H1 (cell line): ENCODE measurements at regions not wholly inside any gene's neighbourhood (a gene's known extent, or its start where the extent isn't known, plus 50 kb on each side); places are given as distances from the start of the nearest gene placed in this dataset.

Experiments used
- CTCF ChIA-PET: fragments of 300-600 bp; sonication (Branson Sonifier 250); formaldehyde crosslinking; loops from one replicate; lab custom pipeline; 2021; ENCODE audit not compliant: partially characterized antibody; lab: Charles Lee
- POLR2A ChIA-PET: fragments of 300-600 bp; sonication (Branson Sonifier 250); formaldehyde crosslinking; loops from one replicate; lab custom pipeline; 2021; ENCODE audit warnings: inconsistent platforms; ENCODE audit not compliant: partially characterized antibody; lab: Charles Lee
- DNase-seq, 2 experiments: peaks; one replicate each; pipeline versions ENCODE4 v3.0.0 to v3.0.0-alpha.2; 2010 to 2022; ENCODE audit warnings: low spot score in 2 of 2, low read depth in 1 of 2, mixed read lengths in 1 of 2
- FAIRE-seq: peaks from 2 replicates; lab custom pipeline; 2011; peaks lifted over from hg19 to GRCh38; lab: Jason Lieb, UNC
- H2AFZ ChIP-seq: 2 replicates; pipeline ENCODE4 v1.8.1; 2012; ENCODE audit warnings: low read length, inconsistent platforms
- H2AK5ac ChIP-seq: 2 replicates; pipeline ENCODE4 v1.6.1; 2013; ENCODE audit warnings: low read depth, low read length
- H2BK120ac ChIP-seq: replicated peaks from 2 replicates; pipeline ENCODE3; 2013; ENCODE audit warnings: low read depth, low read length, inconsistent platforms
- H2BK12ac ChIP-seq: 2 replicates; pipeline ENCODE4 v1.6.1; 2013; ENCODE audit warnings: low read depth, low read length
- H2BK15ac ChIP-seq: 2 replicates; pipeline ENCODE4 v1.6.1; 2013; ENCODE audit warnings: low read length
- H2BK20ac ChIP-seq: 2 replicates; pipeline ENCODE4 v1.6.1; 2013; ENCODE audit warnings: low read length
- H2BK5ac ChIP-seq: 2 replicates; pipeline ENCODE4 v1.6.1; 2013; ENCODE audit warnings: low read depth, low read length
- H3K14ac ChIP-seq: 2 replicates; pipeline ENCODE4 v1.6.1; 2013; ENCODE audit warnings: inconsistent platforms; ENCODE audit not compliant: insufficient read length
- H3K18ac ChIP-seq: 2 replicates; pipeline ENCODE4 v1.6.1; 2013; ENCODE audit warnings: low read length; ENCODE audit errors: extremely low read depth
- H3K23ac ChIP-seq: 2 replicates; pipeline ENCODE4 v1.6.1; 2013; ENCODE audit warnings: inconsistent platforms; ENCODE audit not compliant: insufficient read length
- H3K23me2 ChIP-seq: 2 replicates; pipeline ENCODE4 v1.6.1; 2013; ENCODE audit warnings: low read depth, low read length
- H3K27ac ChIP-seq: 2 replicates; pipeline ENCODE4 v1.6.1; 2011; ENCODE audit warnings: low read depth, low read length, inconsistent platforms
- H3K27me3 ChIP-seq, 4 experiments: replicated peaks in 1 of 4; 1 replicate in 1 of 4; 2 replicates in 3 of 4; pipeline versions ENCODE4 v1.6.1 to v1.8.1; 2011 to 2013; ENCODE audit warnings: low read length in 3 of 4, mild to moderate bottlenecking in 3 of 4, inconsistent platforms in 2 of 4, mixed read lengths in 2 of 4, moderate library complexity in 1 of 4; ENCODE audit not compliant: control insufficient read depth in 3 of 4, insufficient read depth in 3 of 4; ENCODE audit errors: extremely low read depth in 1 of 4
- H3K36me3 ChIP-seq, 4 experiments: 2 replicates each; pipeline versions ENCODE4 v1.6.1 to v1.8.1; 2011 to 2013; ENCODE audit warnings: mild to moderate bottlenecking in 4 of 4, low read length in 3 of 4, moderate library complexity in 2 of 4, control low read depth in 1 of 4, inconsistent platforms in 1 of 4; ENCODE audit not compliant: insufficient read depth in 4 of 4, control insufficient read depth in 2 of 4
- H3K4ac ChIP-seq: replicated peaks from 2 replicates; pipeline ENCODE3; 2013; ENCODE audit warnings: low read length, low read depth, mixed read lengths, inconsistent platforms; ENCODE audit not compliant: insufficient read length
- H3K4me1 ChIP-seq, 4 experiments: replicated peaks in 1 of 4; 1 replicate in 1 of 4; 2 replicates in 3 of 4; pipeline versions ENCODE4 v1.6.1 to v1.8.1; 2011 to 2013; ENCODE audit warnings: low read length in 3 of 4, inconsistent platforms in 2 of 4, mixed read lengths in 1 of 4; ENCODE audit not compliant: insufficient read depth in 4 of 4, control insufficient read depth in 3 of 4
- H3K4me2 ChIP-seq, 2 experiments: 2 replicates each; pipeline versions ENCODE4 v1.6.1 to v1.8.1; 2011 to 2013; ENCODE audit warnings: low read depth in 2 of 2, low read length in 2 of 2, control low read depth in 1 of 2, inconsistent platforms in 1 of 2, mild to moderate bottlenecking in 1 of 2; ENCODE audit not compliant: insufficient read depth in 1 of 2
- H3K4me3 ChIP-seq, 4 experiments: fragments of 200-600, 300-600 bp in 1 of 4; sonication (generic), shearing (Covaris generic), sonication (Bioruptor Twin) in 1 of 4; 2 replicates each; pipeline versions ENCODE4 v1.5.1 to v1.8.1; 2011 to 2016; ENCODE audit warnings: low read length in 4 of 4, low read depth in 3 of 4, control low read depth in 2 of 4, inconsistent platforms in 2 of 4, mild to moderate bottlenecking in 2 of 4, mixed read lengths in 1 of 4, moderate library complexity in 1 of 4; ENCODE audit not compliant: insufficient read depth in 2 of 4; ENCODE audit errors: extremely low read depth in 1 of 4
- H3K56ac ChIP-seq: replicated peaks from 2 replicates; pipeline ENCODE3; 2013; ENCODE audit warnings: low read depth, mild to moderate bottlenecking, mixed read lengths, low read length, inconsistent platforms; ENCODE audit not compliant: insufficient read length
- H3K79me1 ChIP-seq: 2 replicates; pipeline ENCODE4 v1.6.1; 2013; ENCODE audit warnings: low read depth, low read length, control low read depth
- H3K79me2 ChIP-seq, 2 experiments: 2 replicates each; pipeline versions ENCODE4 v1.6.1 to v1.8.1; 2012 to 2013; ENCODE audit warnings: low read length in 2 of 2, mild to moderate bottlenecking in 2 of 2, inconsistent platforms in 1 of 2; ENCODE audit not compliant: insufficient read depth in 2 of 2, control insufficient read depth in 1 of 2
- H3K9ac ChIP-seq, 4 experiments: replicated peaks in 1 of 4; 1 replicate in 1 of 4; 2 replicates in 3 of 4; pipeline versions ENCODE4 v1.6.1 to v1.8.1; 2011 to 2013; ENCODE audit warnings: low read depth in 3 of 4, low read length in 3 of 4, control low read depth in 2 of 4, mild to moderate bottlenecking in 2 of 4, moderate library complexity in 2 of 4, inconsistent platforms in 1 of 4; ENCODE audit errors: extremely low read depth in 1 of 4
- H3K9me3 ChIP-seq, 2 experiments: 2 replicates each; pipeline versions ENCODE4 v1.6.1 to v1.8.1; 2012 to 2013; ENCODE audit warnings: mild to moderate bottlenecking in 2 of 2, moderate library complexity in 2 of 2, control low read depth in 1 of 2, inconsistent platforms in 1 of 2, low read depth in 1 of 2, low read length in 1 of 2, mixed read lengths in 1 of 2; ENCODE audit not compliant: insufficient read depth in 2 of 2
- H4K20me1 ChIP-seq, 2 experiments: replicated peaks in 1 of 2; 2 replicates each; pipeline versions ENCODE3 to v1.8.1; 2011 to 2013; ENCODE audit warnings: inconsistent platforms in 2 of 2, low read length in 2 of 2, mild to moderate bottlenecking in 1 of 2; ENCODE audit not compliant: insufficient read depth in 2 of 2, control insufficient read depth in 1 of 2
- H4K5ac ChIP-seq: 2 replicates; pipeline ENCODE4 v1.6.1; 2013; ENCODE audit warnings: low read length, low read depth, mixed read lengths, inconsistent platforms; ENCODE audit not compliant: insufficient read length
- H4K8ac ChIP-seq: 2 replicates; pipeline ENCODE4 v1.8.0; 2013; ENCODE audit warnings: mild to moderate bottlenecking, moderate library complexity, low read length, inconsistent platforms; ENCODE audit not compliant: insufficient read depth; ENCODE audit errors: extremely low read depth
- H4K91ac ChIP-seq: replicated peaks from 2 replicates; pipeline ENCODE3; 2013; ENCODE audit warnings: low read length, mixed read lengths, inconsistent platforms; ENCODE audit not compliant: insufficient read length
- CBX5 ChIP-seq: fragments of 300-800, 300-1000 bp; sonication (generic); IDR thresholded peaks from 2 replicates; pipeline ENCODE4 v1.7.1; 2016; ENCODE audit warnings: antibody characterized with exemption, low read length, low read depth
- CBX8 ChIP-seq: fragments of 300-800, 300-1000 bp; sonication (generic); IDR thresholded peaks from 2 replicates; pipeline ENCODE4 v1.7.1; 2016; ENCODE audit warnings: low read depth, low read length, borderline replicate concordance
- CEBPB ChIP-seq: IDR thresholded peaks from 2 replicates; pipeline ENCODE4 v1.6.1; 2012; ENCODE audit warnings: low read depth, low read length
- CHD1 ChIP-seq: IDR thresholded peaks from 2 replicates; pipeline ENCODE4 v1.6.1; 2012; ENCODE audit warnings: low read depth, low read length, improper control_type of control experiment
- HDAC6 ChIP-seq: IDR thresholded peaks from one replicate; pipeline ENCODE4 v1.7.1; 2012; ENCODE audit warnings: low read depth, mild to moderate bottlenecking, inconsistent platforms, low read length, moderate library complexity
- NRF1 ChIP-seq: IDR thresholded peaks from 2 replicates; pipeline ENCODE4 v1.6.1; 2011; ENCODE audit warnings: mild to moderate bottlenecking, low read depth, low read length, improper control_type of control experiment
- RBBP5 ChIP-seq: IDR thresholded peaks from 2 replicates; pipeline ENCODE4 v1.7.1; 2012; ENCODE audit warnings: low read depth, mild to moderate bottlenecking, inconsistent platforms, low read length, moderate library complexity, borderline replicate concordance
- SP1 ChIP-seq: IDR thresholded peaks from 2 replicates; pipeline ENCODE4 v1.6.1; 2011; ENCODE audit warnings: low read depth, low read length
- SP2 ChIP-seq: IDR thresholded peaks from 2 replicates; pipeline ENCODE4 v1.6.1; 2012; ENCODE audit warnings: mild to moderate bottlenecking, low read length, inconsistent platforms
- WGBS, 2 experiments: shearing (Covaris generic) in 1 of 2; methylation state at CpG; one replicate each; pipeline versions ENCODE4 v1.1.6 to v1.1.7; 2013 to 2015; ENCODE audit warnings: low lambda C conversion rate in 2 of 2, mixed read lengths in 2 of 2, inconsistent platforms in 1 of 2, low coverage in 1 of 2, missing lambda C conversion rate in 1 of 2; ENCODE audit not compliant: insufficient replicate concordance in 2 of 2, insufficient coverage in 1 of 2, insufficient read length in 1 of 2; ENCODE audit errors: extremely low coverage in 1 of 2, missing lambda C conversion rate in 1 of 2; 5-methylcytosine and 5-hydroxymethylcytosine counted together
- TF ChIP-seq, protein P1 (sequence below): IDR thresholded peaks from 2 replicates; pipeline ENCODE4 v1.6.1; 2011; ENCODE audit warnings: low read length, improper control_type of control experiment

DNA sequence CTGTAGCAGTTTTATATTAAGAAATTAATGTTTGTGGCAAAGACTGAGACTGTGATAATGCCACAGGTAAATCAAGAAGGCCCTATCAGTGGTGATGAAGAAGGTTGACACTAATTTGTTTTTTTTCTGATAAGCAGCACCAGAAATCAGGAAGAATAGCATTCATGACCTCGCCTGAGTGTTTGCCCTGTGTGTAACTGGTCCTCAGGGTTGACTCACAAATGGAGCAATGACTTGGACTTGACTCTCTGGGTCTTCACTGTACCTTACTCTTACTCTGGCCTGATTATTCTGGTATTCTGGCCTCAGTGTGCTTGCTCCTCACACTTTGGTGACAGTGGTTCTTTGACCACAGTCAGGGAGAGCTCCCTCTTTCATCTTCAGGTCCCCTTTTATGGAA, 243.9 kb downstream of the HAO1 start:
- no peak overlapping the region for H3K4ac ChIP-seq
- H4K5ac ChIP-seq: no peak overlapping the region
- H4K20me1 ChIP-seq: no peaks in the 10 kb centered on the region
- no peaks in the 10 kb centered on the region for H3K79me1 ChIP-seq
- H2BK5ac ChIP-seq: no peak overlapping the region
- no peak overlapping the region for H3K4me3 ChIP-seq
- ChIA-PET CTCF (no interaction called here), POLR2A (no interaction called here)
- no peak overlapping the region for H2BK12ac ChIP-seq
- H3K4me2 ChIP-seq: no peak overlapping the region
- H2BK15ac ChIP-seq: no peak overlapping the region
- H3K79me2 ChIP-seq: no peaks in the 10 kb centered on the region
- H3K56ac ChIP-seq: no peak overlapping the region
- H4K8ac ChIP-seq: no peak overlapping the region
- no peaks in the 10 kb centered on the region for H3K9me3 ChIP-seq
- H3K9ac ChIP-seq: no peak overlapping the region
- no peaks in the 10 kb centered on the region for H3K23me2 ChIP-seq
- H4K91ac ChIP-seq: no peak overlapping the region
- WGBS, 2 experiments: 94% methylated on average over 1 of the region's 1 CpG; no CpG with 5 or more reads in 1 of the 2 experiments
- no peak overlapping the region for H2BK20ac ChIP-seq
- no peaks in the 10 kb centered on the region for H3K4me1 ChIP-seq
- H3K23ac ChIP-seq: no peak overlapping the region
- no peak overlapping the region for H3K14ac ChIP-seq
- no peak overlapping the region for H2BK120ac ChIP-seq
- H3K27ac ChIP-seq: no peak overlapping the region
- TF ChIP-seq CBX5 (no peak), RBBP5 (no peak), SP2 (no peak), SP1 (no peak), HDAC6 (no peak), CBX8 (no peak), CEBPB (no peak), NRF1 (no peak), CHD1 (no peak)
- TF ChIP-seq, protein P1, sequence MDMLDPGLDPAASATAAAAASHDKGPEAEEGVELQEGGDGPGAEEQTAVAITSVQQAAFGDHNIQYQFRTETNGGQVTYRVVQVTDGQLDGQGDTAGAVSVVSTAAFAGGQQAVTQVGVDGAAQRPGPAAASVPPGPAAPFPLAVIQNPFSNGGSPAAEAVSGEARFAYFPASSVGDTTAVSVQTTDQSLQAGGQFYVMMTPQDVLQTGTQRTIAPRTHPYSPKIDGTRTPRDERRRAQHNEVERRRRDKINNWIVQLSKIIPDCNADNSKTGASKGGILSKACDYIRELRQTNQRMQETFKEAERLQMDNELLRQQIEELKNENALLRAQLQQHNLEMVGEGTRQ: no peak
- H2AK5ac ChIP-seq: no peak overlapping the region
- H3K27me3 ChIP-seq: no peaks in the 10 kb centered on the region
- DNase-seq: no peak
- H2AFZ ChIP-seq: no peak overlapping the region
- no peaks in the 10 kb centered on the region for H3K36me3 ChIP-seq
- no peak overlapping the region for H3K18ac ChIP-seq
- no peak for FAIRE-seq
